KMS-11 (cell line): ENCODE measurements at regions not wholly inside any gene's neighbourhood (a gene's known extent, or its start where the extent isn't known, plus 50 kb on each side); places are given as distances from the start of the nearest gene placed in this dataset.

Source experiments
- H2AFZ ChIP-seq: fragments of 200-600 bp; sonication (generic); 2 replicates; pipeline ENCODE4 v1.6.1; 2016; ENCODE audit warnings: antibody characterized with exemption, mixed run types, low read depth
- H3K27ac ChIP-seq: fragments of 200-600 bp; sonication (generic); 2 replicates; pipeline ENCODE4 v1.6.1; 2016; ENCODE audit warnings: mild to moderate bottlenecking, mixed run types
- H3K27me3 ChIP-seq: fragments of 200-600 bp; sonication (generic); 2 replicates; pipeline ENCODE4 v1.6.1; 2017; ENCODE audit warnings: mild to moderate bottlenecking, low read depth, mixed run types, moderate library complexity; ENCODE audit not compliant: insufficient read depth
- H3K36me3 ChIP-seq: fragments of 200-600 bp; sonication (generic); 2 replicates; pipeline ENCODE4 v1.6.1; 2017; ENCODE audit warnings: mild to moderate bottlenecking, mixed run types; ENCODE audit not compliant: insufficient read depth
- H3K4me1 ChIP-seq: fragments of 200-600 bp; sonication (generic); 2 replicates; pipeline ENCODE4 v1.6.1; 2016; ENCODE audit warnings: mild to moderate bottlenecking, low read depth, mixed run types; ENCODE audit not compliant: poor library complexity, severe bottlenecking
- H3K4me2 ChIP-seq: fragments of 200-600 bp; sonication (generic); 2 replicates; pipeline ENCODE4 v1.7.0; 2016; ENCODE audit warnings: mild to moderate bottlenecking, mixed run types
- H3K4me3 ChIP-seq: fragments of 200-600 bp; sonication (generic); IDR thresholded peaks from 2 replicates; pipeline ENCODE4 v1.6.1; 2017; ENCODE audit warnings: low read depth, low read length, mixed read lengths; ENCODE audit not compliant: insufficient read depth
- H3K79me2 ChIP-seq: fragments of 200-600 bp; sonication (generic); 2 replicates; pipeline ENCODE4 v1.6.1; 2016; ENCODE audit warnings: low read depth, mixed run types; ENCODE audit not compliant: insufficient read depth
- H3K9ac ChIP-seq: fragments of 200-600 bp; sonication (generic); 2 replicates; pipeline ENCODE4 v1.6.1; 2016; ENCODE audit warnings: mild to moderate bottlenecking, mixed run types
- H4K20me1 ChIP-seq: fragments of 200-600 bp; sonication (generic); 2 replicates; pipeline ENCODE4 v1.6.1; 2016; ENCODE audit warnings: mild to moderate bottlenecking, mixed run types; ENCODE audit not compliant: insufficient read depth
- TF ChIP-seq, protein P1 (sequence below): fragments of 200-600 bp; sonication (generic); conservative IDR thresholded peaks from 2 replicates; pipeline ENCODE4 v1.6.1; 2017; ENCODE audit warnings: low read depth, mild to moderate bottlenecking, antibody characterized with exemption, low read length, moderate library complexity, mixed read lengths

DNA sequence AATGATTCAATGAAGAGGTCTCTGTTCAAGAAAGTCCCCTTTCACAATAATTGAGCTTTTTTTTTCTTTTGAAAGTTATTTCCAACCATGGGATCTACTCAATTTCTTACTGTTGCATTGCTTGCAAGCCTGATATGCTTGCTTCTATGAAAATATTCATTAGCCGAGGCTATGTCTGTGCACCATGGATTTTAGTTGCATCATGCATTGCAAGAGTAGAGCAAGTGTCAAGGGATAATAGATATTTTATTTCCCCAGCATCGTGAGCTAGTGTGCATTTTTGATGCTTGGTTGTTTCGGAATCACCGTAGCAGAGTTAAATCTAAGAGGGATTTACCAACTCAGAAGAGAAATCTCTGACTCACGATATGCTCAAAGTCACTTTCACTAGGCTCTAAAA, 222.0 kb downstream of the SH2D4B start:
- TF ChIP-seq, protein P1, sequence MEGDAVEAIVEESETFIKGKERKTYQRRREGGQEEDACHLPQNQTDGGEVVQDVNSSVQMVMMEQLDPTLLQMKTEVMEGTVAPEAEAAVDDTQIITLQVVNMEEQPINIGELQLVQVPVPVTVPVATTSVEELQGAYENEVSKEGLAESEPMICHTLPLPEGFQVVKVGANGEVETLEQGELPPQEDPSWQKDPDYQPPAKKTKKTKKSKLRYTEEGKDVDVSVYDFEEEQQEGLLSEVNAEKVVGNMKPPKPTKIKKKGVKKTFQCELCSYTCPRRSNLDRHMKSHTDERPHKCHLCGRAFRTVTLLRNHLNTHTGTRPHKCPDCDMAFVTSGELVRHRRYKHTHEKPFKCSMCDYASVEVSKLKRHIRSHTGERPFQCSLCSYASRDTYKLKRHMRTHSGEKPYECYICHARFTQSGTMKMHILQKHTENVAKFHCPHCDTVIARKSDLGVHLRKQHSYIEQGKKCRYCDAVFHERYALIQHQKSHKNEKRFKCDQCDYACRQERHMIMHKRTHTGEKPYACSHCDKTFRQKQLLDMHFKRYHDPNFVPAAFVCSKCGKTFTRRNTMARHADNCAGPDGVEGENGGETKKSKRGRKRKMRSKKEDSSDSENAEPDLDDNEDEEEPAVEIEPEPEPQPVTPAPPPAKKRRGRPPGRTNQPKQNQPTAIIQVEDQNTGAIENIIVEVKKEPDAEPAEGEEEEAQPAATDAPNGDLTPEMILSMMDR: no peak
- no peak overlapping the region for H3K4me3 ChIP-seq
- H3K27me3 ChIP-seq: no peaks in the 10 kb centered on the region
- no peaks in the 10 kb centered on the region for H4K20me1 ChIP-seq
- H3K36me3 ChIP-seq: no peaks in the 10 kb centered on the region
- no peak overlapping the region for H3K9ac ChIP-seq
- H2AFZ ChIP-seq: no peak overlapping the region
- H3K27ac ChIP-seq: no peak overlapping the region
- no peak overlapping the region for H3K4me2 ChIP-seq
- H3K4me1 ChIP-seq: no peaks in the 10 kb centered on the region
- H3K79me2 ChIP-seq: no peaks in the 10 kb centered on the region

DNA sequence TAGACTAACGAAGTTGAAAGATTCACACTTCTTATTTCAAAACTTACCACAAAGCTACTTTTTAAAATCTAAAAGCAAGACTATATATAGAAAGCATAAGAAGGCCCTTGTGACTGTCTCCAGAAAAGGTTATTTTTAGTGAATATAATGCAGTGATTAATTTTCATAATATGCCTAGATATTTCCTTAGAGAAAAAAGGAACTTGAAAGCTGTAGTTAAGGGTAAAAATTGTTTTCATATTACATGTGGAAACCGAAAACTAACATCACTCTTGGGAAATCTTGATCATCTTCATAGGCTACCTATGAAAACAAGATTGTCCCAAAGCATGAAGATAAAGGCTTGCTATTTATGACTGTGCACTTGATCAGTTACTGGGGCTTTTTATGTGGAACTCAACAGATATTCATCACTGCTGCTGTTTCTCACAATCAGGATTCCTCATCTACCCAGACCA, 223.2 kb downstream of the SH2D4B start:
- H3K27ac ChIP-seq: no peak overlapping the region
- no peak overlapping the region for H2AFZ ChIP-seq
- no peaks in the 10 kb centered on the region for H3K79me2 ChIP-seq
- no peaks in the 10 kb centered on the region for H4K20me1 ChIP-seq
- no peak overlapping the region for H3K9ac ChIP-seq
- no peaks in the 10 kb centered on the region for H3K27me3 ChIP-seq
- H3K4me1 ChIP-seq: no peaks in the 10 kb centered on the region
- H3K4me3 ChIP-seq: no peak overlapping the region
- H3K36me3 ChIP-seq: no peaks in the 10 kb centered on the region
- no peak overlapping the region for H3K4me2 ChIP-seq
- TF ChIP-seq, protein P1: no peak

DNA sequence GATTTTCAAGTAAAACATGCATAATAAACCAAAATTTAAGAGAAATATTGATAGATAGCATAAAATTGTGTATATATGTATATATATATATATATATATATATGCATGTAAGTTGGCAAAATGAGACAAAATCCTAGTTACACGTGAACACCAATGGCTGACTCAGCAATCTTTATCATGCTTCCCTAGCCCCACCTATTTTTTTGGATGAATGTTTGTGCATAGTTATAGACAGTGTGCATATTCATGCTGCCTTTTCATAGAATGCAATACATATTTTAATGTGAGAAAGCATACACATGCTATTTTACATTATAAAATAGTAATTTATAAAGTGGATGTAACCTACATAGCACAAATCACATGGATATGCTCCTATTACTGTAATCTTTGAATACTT, 230.3 kb downstream of the SH2D4B start:
- H3K27ac ChIP-seq: no peak overlapping the region

DNA sequence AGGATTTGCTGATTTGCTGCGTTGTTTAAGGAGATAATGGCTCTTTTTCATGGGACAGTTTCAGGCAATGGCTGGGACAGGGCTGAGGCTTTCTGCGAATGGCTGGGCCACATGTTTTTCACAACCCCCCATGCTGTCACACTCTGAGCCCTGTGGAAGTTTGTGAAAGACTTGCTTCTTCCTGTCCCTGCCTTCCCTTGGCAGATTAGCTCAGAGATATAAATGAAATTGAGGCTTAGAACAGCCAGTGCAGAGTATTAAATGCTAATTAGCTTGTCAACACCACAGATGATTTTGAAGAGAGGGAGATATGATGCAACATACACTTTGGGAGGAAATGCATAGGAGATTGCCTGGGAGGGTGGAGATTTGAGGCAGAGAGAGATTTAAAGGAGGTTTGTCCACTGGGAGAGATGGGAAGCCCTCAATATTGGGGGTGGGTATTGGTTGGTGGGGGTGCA, 232.0 kb downstream of the SH2D4B start:
- Histone ChIP-seq H3K4me3 (no peak overlapping the region), H3K27me3 (no peaks in the 10 kb centered on the region), H3K27ac (no peak overlapping the region), H3K36me3 (no peaks in the 10 kb centered on the region), H3K4me2 (no peak overlapping the region), H3K4me1 (no peaks in the 10 kb centered on the region), H4K20me1 (no peaks in the 10 kb centered on the region), H2AFZ (no peak overlapping the region), H3K79me2 (no peaks in the 10 kb centered on the region), H3K9ac (no peak overlapping the region)
- TF ChIP-seq, protein P1: no peak

More for the DNA sequence above, 230.3 kb downstream of the SH2D4B start:
- no peak overlapping the region for H3K4me2 ChIP-seq
- no peaks in the 10 kb centered on the region for H3K4me1 ChIP-seq
- no peak overlapping the region for H3K4me3 ChIP-seq
- no peaks in the 10 kb centered on the region for H3K27me3 ChIP-seq
- H3K9ac ChIP-seq: no peak overlapping the region
- no peaks in the 10 kb centered on the region for H3K79me2 ChIP-seq
- H3K36me3 ChIP-seq: no peaks in the 10 kb centered on the region
- H4K20me1 ChIP-seq: no peaks in the 10 kb centered on the region
- TF ChIP-seq, protein P1: no peak
- H2AFZ ChIP-seq: no peak overlapping the region
